C4-2B (cell line): ENCODE measurements at regions not wholly inside any gene's neighbourhood (a gene's known extent, or its start where the extent isn't known, plus 50 kb on each side); places are given as distances from the start of the nearest gene placed in this dataset.

Experiments
- ZFX ChIP-seq: fragments of 450-650 bp; IDR thresholded peaks from 2 replicates; pipeline ENCODE4 v1.6.1; 2017
- TF ChIP-seq, protein P1 (sequence below): fragments of 450-650 bp; conservative IDR thresholded peaks from 2 replicates; pipeline ENCODE4 v1.5.1; 2017; ENCODE audit warnings: mild to moderate bottlenecking

DNA sequence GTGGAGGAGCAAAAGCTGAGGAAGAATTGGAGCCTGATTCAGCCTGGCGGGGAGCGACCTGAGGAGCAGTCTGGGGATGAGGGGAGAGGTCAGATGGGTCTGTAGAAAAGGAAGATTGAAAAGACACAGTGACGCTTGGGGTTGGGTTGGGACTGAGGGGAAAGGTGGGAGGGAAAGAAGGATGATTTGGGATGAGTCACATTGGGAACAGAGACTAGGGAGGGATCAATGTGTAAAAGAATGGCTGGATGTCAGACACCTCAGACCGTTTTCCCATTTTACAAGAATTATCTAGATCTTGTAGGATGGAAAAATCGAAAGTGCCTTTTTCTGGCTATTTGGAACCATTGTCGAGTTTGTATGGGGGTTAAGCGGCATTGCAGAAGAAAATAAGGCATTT lies 1076.5 kb downstream of the DNAJB9 start:
- TF ChIP-seq, protein P1, sequence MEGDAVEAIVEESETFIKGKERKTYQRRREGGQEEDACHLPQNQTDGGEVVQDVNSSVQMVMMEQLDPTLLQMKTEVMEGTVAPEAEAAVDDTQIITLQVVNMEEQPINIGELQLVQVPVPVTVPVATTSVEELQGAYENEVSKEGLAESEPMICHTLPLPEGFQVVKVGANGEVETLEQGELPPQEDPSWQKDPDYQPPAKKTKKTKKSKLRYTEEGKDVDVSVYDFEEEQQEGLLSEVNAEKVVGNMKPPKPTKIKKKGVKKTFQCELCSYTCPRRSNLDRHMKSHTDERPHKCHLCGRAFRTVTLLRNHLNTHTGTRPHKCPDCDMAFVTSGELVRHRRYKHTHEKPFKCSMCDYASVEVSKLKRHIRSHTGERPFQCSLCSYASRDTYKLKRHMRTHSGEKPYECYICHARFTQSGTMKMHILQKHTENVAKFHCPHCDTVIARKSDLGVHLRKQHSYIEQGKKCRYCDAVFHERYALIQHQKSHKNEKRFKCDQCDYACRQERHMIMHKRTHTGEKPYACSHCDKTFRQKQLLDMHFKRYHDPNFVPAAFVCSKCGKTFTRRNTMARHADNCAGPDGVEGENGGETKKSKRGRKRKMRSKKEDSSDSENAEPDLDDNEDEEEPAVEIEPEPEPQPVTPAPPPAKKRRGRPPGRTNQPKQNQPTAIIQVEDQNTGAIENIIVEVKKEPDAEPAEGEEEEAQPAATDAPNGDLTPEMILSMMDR = no peak
- no peak for TF ChIP-seq ZFX
